ENCODE measurements at regions not wholly inside any gene's neighbourhood (a gene's known extent, or its start where the extent isn't known, plus 50 kb on each side); places are given as distances from the start of the nearest gene placed in this dataset.
A peak's percentile ranks its signal among the peaks of the same experiment; 100 is the strongest.

DNA sequence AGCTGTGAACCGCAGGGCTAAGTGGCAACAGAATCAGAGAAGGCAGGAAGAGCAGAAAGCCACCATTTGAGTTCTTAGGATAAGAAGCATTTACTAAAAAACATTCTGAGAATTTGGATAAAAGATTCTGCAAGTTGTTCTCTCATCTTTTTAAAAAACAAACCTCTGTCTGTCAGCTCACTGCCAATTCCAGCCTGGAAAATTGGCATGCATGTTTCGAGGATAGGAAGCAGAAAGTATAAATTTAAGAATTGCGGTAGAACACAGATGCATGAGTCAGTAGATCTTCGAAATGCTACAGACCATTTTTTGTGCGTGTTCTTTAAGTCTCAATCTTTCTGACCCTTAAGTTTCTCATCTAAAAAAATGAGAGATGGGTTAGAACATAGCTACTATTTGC is 544.5 kb upstream of the DAB1 start (continued):
- TF ChIP-seq, protein P1, sequence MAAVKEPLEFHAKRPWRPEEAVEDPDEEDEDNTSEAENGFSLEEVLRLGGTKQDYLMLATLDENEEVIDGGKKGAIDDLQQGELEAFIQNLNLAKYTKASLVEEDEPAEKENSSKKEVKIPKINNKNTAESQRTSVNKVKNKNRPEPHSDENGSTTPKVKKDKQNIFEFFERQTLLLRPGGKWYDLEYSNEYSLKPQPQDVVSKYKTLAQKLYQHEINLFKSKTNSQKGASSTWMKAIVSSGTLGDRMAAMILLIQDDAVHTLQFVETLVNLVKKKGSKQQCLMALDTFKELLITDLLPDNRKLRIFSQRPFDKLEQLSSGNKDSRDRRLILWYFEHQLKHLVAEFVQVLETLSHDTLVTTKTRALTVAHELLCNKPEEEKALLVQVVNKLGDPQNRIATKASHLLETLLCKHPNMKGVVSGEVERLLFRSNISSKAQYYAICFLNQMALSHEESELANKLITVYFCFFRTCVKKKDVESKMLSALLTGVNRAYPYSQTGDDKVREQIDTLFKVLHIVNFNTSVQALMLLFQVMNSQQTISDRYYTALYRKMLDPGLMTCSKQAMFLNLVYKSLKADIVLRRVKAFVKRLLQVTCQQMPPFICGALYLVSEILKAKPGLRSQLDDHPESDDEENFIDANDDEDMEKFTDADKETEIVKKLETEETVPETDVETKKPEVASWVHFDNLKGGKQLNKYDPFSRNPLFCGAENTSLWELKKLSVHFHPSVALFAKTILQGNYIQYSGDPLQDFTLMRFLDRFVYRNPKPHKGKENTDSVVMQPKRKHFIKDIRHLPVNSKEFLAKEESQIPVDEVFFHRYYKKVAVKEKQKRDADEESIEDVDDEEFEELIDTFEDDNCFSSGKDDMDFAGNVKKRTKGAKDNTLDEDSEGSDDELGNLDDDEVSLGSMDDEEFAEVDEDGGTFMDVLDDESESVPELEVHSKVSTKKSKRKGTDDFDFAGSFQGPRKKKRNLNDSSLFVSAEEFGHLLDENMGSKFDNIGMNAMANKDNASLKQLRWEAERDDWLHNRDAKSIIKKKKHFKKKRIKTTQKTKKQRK (IDR thresholded peaks at IDR 0.05; ENCODE audit: borderline replicate concordance, low read depth, low read length), result no peak

DNA sequence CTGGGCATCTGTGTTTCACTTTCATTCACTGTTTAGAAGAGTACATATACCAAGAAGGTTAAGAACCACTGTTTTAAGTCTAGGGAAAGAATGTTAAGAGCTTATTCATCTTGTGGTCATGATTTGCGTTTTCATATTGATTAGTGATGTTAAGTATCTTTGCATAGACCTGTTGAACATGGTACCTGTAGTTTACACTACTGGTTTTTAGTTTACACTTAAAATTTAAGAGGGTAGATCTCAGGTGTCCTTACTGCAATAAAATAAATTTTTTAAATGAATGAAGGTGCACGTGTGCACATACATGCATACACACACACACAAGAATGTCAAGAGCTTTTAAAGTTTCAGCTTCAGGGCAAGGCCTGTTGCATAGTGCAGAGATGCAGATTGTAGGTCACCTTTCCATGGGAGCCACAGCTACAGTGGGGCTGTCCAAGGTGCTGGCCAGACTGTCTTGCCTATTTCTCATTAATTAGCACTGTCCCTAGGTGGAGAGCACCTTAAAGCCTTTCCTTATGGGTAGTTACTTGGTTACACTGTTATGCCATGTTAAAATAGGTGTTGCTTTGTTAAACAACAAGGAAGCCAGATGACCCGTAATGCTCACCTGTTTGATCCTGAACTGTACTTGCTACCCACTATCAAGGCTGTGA is 543.0 kb upstream of the DAB1 start:
- in situ Hi-C loops (cut with MboI), result no loop called here
- Histone ChIP-seq H3K79me2 (ENCODE audit: control insufficient read depth, insufficient read depth, low read length) (no peaks in the 10 kb centered on the region), H4K20me1 (replicated peaks; ENCODE audit: control insufficient read depth, insufficient read depth, low read length) (no peaks in the 10 kb centered on the region), H3K4me3 (no peak overlapping the region), H3K9me3 (replicated peaks; ENCODE audit: control insufficient read depth, insufficient read depth, low read depth, low read length) (no peaks in the 10 kb centered on the region), H3K4me1 (replicated peaks in 1 of 2; ENCODE audit: control insufficient read depth in 2 of 2, insufficient read depth in 2 of 2, low read length in 2 of 2) (no peaks in the 10 kb centered on the region), H3K27me3 (ENCODE audit: control insufficient read depth in 2 of 2, insufficient read depth in 2 of 2, low read length in 2 of 2) (no peaks in the 10 kb centered on the region), H3K36me3 (ENCODE audit: control insufficient read depth, insufficient read depth, low read length) (no peaks in the 10 kb centered on the region), H3K27ac (ENCODE audit: extremely low read depth, low read depth, low read length) (no peak overlapping the region), H3K9me1 (ENCODE audit: control insufficient read depth, insufficient read depth, low read length) (no peaks in the 10 kb centered on the region), H2AFZ (ENCODE audit: low read depth, low read length) (no peak overlapping the region), H3K4me2 (ENCODE audit: insufficient read depth, low read length) (no peak overlapping the region), H3K9ac (ENCODE audit: insufficient read depth in 1 of 2, low read depth in 2 of 2, low read length in 2 of 2) (no peak overlapping the region)
- intact Hi-C loops (cut with micrococcal nuclease), result no loop called here
- ATAC-seq, result no peak
- no TSS peak for BruUV-seq (replicated peaks)
- POLR2A ChIA-PET, result interaction anchor here (1.0 to 1.2 kb wide), 2 partner anchors 10 to 24 kb away, joined by 3 read pairs; no protein-coding TSS in a partner anchor
- CTCF ChIA-PET (ENCODE audit: low intra/inter-chr PET ratio), result no interaction called here
- FAIRE-seq, result no peak
- peak in 1 of 4 experiments; percentile 3 for DNase-seq (ENCODE audit: extremely low read depth in 1 of 4, low spot score in 3 of 4)
- WGBS (ENCODE audit: insufficient coverage, low coverage, missing lambda C conversion rate), result 0% methylated on average over 3 of the region's 3 CpGs
- TF ChIP-seq EHMT2 (IDR thresholded peaks at IDR 0.05) (peak; percentile 79), MIER1 (IDR thresholded peaks at IDR 0.05; ENCODE audit: low read depth) (peak; percentile 77), SREBF1 (IDR thresholded peaks at IDR 0.05; ENCODE audit: borderline replicate concordance, low read depth, low read length) (no peak), CREM (IDR thresholded peaks at IDR 0.05; ENCODE audit: low read depth) (no peak)
- TF ChIP-seq, protein P2, sequence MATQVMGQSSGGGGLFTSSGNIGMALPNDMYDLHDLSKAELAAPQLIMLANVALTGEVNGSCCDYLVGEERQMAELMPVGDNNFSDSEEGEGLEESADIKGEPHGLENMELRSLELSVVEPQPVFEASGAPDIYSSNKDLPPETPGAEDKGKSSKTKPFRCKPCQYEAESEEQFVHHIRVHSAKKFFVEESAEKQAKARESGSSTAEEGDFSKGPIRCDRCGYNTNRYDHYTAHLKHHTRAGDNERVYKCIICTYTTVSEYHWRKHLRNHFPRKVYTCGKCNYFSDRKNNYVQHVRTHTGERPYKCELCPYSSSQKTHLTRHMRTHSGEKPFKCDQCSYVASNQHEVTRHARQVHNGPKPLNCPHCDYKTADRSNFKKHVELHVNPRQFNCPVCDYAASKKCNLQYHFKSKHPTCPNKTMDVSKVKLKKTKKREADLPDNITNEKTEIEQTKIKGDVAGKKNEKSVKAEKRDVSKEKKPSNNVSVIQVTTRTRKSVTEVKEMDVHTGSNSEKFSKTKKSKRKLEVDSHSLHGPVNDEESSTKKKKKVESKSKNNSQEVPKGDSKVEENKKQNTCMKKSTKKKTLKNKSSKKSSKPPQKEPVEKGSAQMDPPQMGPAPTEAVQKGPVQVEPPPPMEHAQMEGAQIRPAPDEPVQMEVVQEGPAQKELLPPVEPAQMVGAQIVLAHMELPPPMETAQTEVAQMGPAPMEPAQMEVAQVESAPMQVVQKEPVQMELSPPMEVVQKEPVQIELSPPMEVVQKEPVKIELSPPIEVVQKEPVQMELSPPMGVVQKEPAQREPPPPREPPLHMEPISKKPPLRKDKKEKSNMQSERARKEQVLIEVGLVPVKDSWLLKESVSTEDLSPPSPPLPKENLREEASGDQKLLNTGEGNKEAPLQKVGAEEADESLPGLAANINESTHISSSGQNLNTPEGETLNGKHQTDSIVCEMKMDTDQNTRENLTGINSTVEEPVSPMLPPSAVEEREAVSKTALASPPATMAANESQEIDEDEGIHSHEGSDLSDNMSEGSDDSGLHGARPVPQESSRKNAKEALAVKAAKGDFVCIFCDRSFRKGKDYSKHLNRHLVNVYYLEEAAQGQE (IDR thresholded peaks at IDR 0.05; ENCODE audit: borderline replicate concordance), result peak; percentile 93
- TF ChIP-seq, protein P2 (CRISPR knock-in tag; IDR thresholded peaks at IDR 0.05; ENCODE audit: low read depth), result no peak

Measured in K562 (cell line).